Right lung (tissue), 2 donors: ENCODE measurements at regions not wholly inside any gene's neighbourhood (a gene's known extent, or its start where the extent isn't known, plus 50 kb on each side); places are given as distances from the start of the nearest gene placed in this dataset.
"Not testable (repeated sequence)": the region's sequence is repeated elsewhere in the genome, so short reads cannot be mapped to it uniquely, and the experiment has no call there.

Source experiments
- DNase-seq, 2 donors: peaks; one replicate each; pipeline ENCODE4 v3.0.0-alpha.2; 2013

DNA sequence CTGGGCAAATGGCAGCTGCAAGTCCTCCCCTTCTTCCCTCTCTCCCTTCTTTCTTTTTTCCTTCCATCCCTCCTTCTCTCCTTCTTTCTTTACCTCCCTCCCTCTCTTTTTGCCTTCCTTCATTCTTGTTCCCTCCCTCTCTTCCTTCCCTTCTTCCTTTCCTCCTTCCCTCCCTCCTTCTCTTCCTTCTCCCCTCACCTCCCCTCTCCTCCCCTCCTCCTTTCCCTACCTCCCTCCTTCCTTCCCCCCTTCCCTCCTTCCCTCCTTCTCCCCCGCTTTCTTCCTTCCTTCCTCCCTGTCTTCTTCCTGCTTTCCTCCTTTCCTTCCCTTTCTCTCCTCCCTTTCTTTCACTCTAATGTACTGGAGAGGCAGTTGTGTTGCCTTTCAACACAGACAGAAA is 110.8 kb upstream of the SALL1 start:
- no peak for DNase-seq

- no peak for DNase-seq
These were observed 104.4 kb upstream of the SALL1 start for GRCh38 chr16:51255349-51255972.

- not testable (repeated sequence) for DNase-seq
These were observed 103.3 kb upstream of the SALL1 start for GRCh38 chr16:51254390-51254789.

DNA sequence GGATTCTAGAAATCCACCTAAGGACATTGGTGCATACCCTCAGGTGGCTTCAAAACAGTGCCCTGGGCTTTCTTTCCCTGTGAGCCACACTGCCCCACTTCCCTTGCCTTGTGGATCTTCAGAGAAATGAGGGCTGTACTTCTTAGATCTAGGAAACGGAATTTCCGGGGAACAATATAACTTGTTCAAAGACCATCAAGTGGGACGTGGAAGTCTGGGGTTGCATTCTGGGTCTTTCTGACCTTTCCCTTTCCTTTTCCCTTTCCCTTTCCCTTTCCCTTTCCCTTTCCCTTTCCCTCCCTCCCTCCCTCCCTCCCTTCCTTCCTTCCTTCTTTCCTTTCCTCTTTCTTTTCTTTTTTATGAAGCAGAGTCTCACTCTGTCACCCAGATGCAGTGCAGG is 97.1 kb upstream of the SALL1 start:
- DNase-seq: no peak

GRCh38 chr16:51245658-51245995 is 94.6 kb upstream of the SALL1 start:
- DNase-seq: no peak

- DNase-seq: no peak
These were observed 94.0 kb upstream of the SALL1 start for GRCh38 chr16:51244887-51245657.

- no peak for DNase-seq
These were observed 92.9 kb upstream of the SALL1 start for GRCh38 chr16:51243936-51244436.

DNA sequence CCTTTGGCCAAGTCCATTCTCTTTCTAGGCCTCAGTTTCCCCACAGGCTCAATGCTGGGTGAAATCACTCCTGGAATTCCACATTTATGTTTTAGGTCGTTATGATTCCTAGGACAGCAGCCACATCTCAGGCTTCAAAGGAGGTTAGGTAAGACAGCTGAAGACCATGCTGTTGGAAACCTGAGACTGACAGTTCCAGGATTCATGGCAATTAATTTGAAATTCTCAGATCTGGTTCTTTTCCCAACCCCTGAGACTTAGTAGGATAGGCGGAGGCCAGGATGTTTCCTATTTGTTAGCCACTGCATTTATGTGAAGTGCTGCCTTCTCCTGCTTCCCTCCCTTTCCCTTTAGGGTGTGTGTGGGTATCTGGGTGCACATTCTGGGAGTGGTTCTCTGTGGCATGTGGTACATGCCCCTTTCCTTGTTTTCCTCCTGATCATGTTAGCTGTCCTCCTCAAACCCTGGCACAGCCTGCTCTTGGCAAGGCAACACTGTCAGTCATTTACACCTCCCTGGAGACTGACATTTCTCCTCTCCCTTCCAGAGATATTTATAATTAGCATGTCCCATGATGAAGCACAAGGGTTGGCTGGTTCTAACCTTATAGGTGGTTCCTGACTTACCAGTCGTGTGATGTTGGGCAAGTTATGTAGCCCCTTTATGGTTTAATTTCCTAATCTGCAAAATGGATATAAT is 91.4 kb upstream of the SALL1 start:
- DNase-seq: no peak

DNA sequence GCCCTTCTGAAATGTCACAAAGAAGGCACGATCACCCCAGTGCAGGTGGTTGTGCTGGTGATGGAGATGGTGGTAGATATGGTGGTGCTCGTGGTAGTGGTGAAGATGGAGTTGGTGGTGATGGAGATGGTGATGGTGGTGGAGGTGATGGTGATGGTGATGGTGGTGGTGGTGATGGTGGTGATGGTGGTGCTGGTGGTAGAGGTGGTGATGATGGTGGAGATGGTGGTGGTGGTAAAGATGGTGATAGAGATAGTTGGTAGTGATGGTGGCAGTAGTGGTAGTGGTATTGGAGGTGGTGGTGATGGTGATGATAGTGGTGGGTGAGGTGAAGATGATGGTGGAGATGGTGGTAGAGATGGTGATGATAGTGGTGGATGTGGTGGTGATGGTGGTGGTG is 88.1 kb upstream of the SALL1 start:
- DNase-seq: no peak

DNA sequence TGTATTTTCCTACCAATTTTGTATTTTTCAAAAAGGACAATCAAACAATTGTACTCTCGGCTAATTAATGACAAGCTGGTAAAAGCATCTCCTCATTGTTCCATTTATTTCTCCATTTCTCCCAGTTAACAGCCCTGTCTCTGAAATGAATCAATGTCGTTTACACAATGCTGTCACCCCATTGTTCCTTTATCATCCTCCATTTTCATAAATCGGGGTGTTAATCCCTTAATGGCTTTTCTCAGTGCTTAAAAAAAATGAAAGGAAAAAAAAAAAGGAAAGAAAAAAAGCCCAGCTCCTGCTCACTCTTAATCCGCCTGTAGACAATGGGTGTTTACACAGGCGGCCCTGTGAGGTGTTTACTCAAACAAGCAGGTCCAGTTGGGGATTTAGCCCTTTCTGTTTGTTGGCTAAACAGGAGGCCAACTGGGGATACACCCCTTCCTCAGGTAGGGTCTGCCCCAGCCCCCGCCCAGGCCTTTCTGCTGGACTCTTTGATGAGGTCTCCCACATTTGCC is 86.8 kb upstream of the SALL1 start:
- DNase-seq: no peak

DNA sequence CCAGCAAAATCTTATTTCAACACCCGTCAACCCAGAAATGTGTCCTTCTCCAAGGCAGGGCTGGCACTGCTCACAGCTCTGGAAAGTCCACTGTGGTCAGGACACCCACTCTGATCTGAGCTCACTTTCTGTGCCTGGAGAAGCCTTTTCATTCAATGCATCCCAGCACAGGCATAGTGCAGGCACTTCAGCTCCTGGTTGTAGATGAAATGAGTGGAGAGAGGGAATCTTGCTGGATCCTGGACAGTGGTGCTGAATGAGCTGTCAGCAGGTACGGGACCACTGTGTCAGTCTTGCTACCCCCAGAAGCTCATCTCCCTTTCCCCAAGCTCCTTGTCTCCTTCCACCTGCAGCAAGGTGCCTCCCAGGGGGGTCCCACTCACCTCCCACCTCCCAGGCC is 86.1 kb upstream of the SALL1 start:
- DNase-seq: no peak

DNA sequence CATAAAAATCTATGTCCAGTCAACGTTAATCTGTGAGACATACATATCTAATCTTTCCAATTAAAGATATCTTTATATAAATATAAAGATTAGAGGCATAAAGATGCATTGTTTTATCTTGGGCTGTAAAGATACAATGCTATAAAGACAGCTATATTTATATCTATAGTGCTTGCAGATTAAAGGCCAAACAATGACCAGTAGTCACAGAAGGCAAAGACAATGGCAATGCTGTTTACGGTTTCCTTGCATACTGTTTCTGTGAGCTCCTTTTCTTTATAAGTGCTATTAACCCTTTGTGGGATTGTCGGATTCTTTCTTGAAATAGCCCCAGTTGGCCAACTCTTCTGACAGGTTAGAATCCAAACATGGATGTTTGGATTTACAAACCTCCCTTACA is 85.5 kb upstream of the SALL1 start:
- no peak for DNase-seq

GRCh38 chr16:51231702-51232101 is 80.6 kb upstream of the SALL1 start:
- DNase-seq: no peak

DNA sequence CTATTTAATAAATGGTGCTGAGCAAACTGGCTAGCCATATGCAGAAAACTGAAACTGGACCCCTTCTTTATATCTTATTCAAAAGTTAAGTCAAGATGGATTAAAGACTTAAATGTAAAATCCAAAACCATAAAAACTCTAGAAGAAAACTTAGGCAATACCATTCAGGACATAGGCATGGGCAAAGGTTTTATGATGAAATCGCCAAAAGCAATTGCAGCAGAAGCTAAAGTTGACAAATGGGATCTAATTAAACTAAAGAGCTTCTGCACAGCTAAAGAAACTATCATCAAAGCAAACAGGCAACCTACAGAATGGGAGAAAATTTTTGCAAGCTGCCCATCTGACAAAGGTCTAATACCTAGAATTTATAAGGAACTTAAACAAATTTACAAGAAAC is 79.0 kb upstream of the SALL1 start:
- DNase-seq: not testable (repeated sequence)

DNA sequence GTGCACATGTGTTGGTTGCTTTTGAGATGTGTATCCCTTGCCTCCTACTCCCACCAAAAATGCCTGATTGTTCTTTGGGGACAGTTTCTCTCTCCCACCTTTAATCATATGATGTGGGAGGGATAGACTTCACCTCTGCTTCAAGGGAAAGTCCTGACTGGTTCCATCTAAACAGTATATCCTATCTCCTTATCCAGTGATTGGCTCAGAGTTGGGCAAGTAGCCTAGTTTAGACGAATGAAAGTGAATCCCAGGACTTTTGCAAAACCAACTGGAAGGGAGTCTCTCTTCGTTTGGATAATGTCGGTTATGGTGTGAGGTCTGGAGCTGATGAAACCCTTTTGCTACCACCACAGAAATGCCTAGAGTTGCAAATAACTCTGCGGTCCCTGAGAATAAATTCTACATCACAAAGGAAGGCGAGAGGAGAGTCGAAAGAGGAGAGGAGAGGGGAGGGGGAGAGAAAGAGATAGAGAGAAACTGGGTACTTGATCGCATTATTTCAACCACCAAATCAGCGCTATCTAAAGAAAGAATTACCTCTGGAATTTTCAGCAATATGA is 77.1 kb upstream of the SALL1 start:
- no peak for DNase-seq

DNA sequence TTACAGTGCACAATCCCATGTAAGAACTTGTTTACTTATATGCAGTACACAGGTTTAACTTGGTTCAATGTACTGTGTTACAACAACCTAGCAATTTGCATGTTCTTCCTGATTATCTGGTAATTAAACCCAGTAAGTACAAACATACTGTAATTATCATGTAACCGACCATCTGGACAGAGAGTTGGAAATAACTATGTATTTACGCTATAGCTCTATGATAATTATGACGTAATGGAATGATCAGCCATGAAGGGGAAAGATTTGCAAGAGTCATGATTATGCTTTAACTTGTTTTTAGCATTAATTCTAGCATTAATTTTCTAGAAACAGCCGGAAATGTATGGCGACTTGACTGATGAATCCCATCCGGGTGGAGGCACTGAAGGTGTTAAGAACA is 74.8 kb upstream of the SALL1 start:
- no peak for DNase-seq

- no peak for DNase-seq
These were observed 73.2 kb upstream of the SALL1 start for GRCh38 chr16:51224317-51224716.

- DNase-seq: no peak
These were observed 70.9 kb upstream of the SALL1 start for GRCh38 chr16:51222016-51222415.

DNA sequence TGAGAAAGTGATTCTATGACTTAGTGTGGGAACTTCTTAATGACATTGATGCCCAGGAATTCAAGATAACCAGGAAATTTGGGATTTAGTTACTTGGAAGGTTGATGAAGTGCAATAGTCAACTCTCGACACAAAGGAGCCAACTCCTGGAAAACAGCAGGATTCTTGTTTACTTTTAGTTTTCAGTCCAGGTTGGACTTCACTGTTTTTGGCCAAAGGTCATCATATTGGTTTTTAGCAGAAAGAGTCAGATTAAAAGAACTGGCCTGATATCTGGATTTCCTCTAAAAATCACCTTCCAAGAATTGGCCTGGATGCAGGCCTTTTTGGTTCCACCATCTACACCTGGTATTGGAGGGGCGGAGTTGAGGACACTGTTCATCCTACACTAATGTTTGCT is 60.1 kb upstream of the SALL1 start:
- DNase-seq: no peak

GRCh38 chr16:51210087-51210486 is 59.0 kb upstream of the SALL1 start:
- DNase-seq: no peak

DNA sequence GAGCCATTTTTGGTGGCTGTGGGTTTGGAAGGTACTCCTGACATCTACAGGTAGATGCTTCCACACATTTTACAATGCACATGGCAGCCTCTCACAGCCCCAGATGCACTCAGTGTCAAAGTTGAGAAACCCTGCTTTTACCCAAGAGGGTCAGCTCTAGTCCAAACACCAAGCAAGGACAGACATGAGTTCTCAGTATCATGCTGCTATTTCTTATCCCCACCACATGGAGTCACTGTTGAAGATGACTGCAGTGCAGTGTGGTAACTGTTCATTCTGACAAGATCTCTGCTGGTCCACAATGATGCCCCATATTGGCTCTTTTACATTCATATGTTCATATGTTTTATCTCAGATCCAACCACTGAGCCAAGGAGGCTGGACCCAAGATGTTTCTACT is 50.5 kb upstream of the SALL1 start:
- DNase-seq: no peak
